Common myeloid progenitor, CD34-positive (primary cell): ENCODE measurements at regions not wholly inside any gene's neighbourhood (a gene's known extent, or its start where the extent isn't known, plus 50 kb on each side); places are given as distances from the start of the nearest gene placed in this dataset.

ENCODE experiments used
- CTCF ChIA-PET: fragments of 350-600 bp; sonication (Branson Sonifier 250); formaldehyde crosslinking; loops from one replicate; lab custom pipeline; 2021; ENCODE audit warnings: antibody characterized with exemption; lab: Charles Lee
- POLR2A ChIA-PET: fragments of 350-600 bp; sonication (Branson Sonifier 250); formaldehyde crosslinking; loops from one replicate; lab custom pipeline; 2021; ENCODE audit warnings: antibody characterized with exemption; lab: Charles Lee
- DNase-seq, 3 donors: peaks; one replicate each; pipeline versions ENCODE4 v3.0.0 to v3.0.0-alpha.2; 2013
- H3K27ac ChIP-seq, 2 experiments: 1 replicate in 1 of 2; 2 replicates in 1 of 2; pipeline ENCODE4 v1.7.0; 2013; ENCODE audit warnings: inconsistent platforms in 2 of 2, low read length in 2 of 2, mild to moderate bottlenecking in 2 of 2, low read depth in 1 of 2, moderate library complexity in 1 of 2; ENCODE audit not compliant: severe bottlenecking in 2 of 2, insufficient read depth in 1 of 2, poor library complexity in 1 of 2
- H3K27me3 ChIP-seq, 5 experiments: replicated peaks in 2 of 5; 1 replicate in 3 of 5; 2 replicates in 2 of 5; pipeline versions ENCODE4 v1.6.1 to v1.7.0; 2013; ENCODE audit warnings: low read length in 4 of 5, mild to moderate bottlenecking in 2 of 5, moderate library complexity in 2 of 5, inconsistent platforms in 1 of 5; ENCODE audit not compliant: insufficient read depth in 5 of 5, control insufficient read depth in 4 of 5
- H3K36me3 ChIP-seq, 4 experiments: 1 replicate in 2 of 4; 2 replicates in 2 of 4; pipeline versions ENCODE4 v1.6.1 to v1.7.0; 2013; ENCODE audit warnings: low read length in 3 of 4, control low read depth in 1 of 4, mild to moderate bottlenecking in 1 of 4; ENCODE audit not compliant: control insufficient read depth in 4 of 4, insufficient read depth in 4 of 4
- H3K4me1 ChIP-seq, 4 experiments: 1 replicate in 3 of 4; 2 replicates in 1 of 4; pipeline versions ENCODE4 v1.6.1 to v1.7.1; 2013; ENCODE audit warnings: low read length in 3 of 4, mild to moderate bottlenecking in 3 of 4, control low read depth in 1 of 4, inconsistent platforms in 1 of 4, moderate library complexity in 1 of 4; ENCODE audit not compliant: control insufficient read depth in 4 of 4, insufficient read depth in 4 of 4; ENCODE audit errors: control extremely low read depth in 1 of 4
- H3K4me3 ChIP-seq, 7 experiments: 1 replicate in 4 of 7; 2 replicates in 3 of 7; pipeline versions ENCODE4 v1.5.1 to v1.7.0; 2013; ENCODE audit warnings: mild to moderate bottlenecking in 7 of 7, low read length in 6 of 7, moderate library complexity in 6 of 7, inconsistent platforms in 2 of 7, low read depth in 2 of 7, control low read depth in 1 of 7; ENCODE audit not compliant: insufficient read depth in 4 of 7, control insufficient read depth in 1 of 7; ENCODE audit errors: extremely low read depth in 1 of 7
- H3K9me3 ChIP-seq, 5 experiments: 1 replicate in 4 of 5; 2 replicates in 1 of 5; pipeline versions ENCODE4 v1.6.1 to v1.7.1; 2013; ENCODE audit warnings: low read length in 4 of 5, mild to moderate bottlenecking in 2 of 5, inconsistent platforms in 1 of 5, low read depth in 1 of 5, moderate library complexity in 1 of 5; ENCODE audit not compliant: control insufficient read depth in 4 of 5, insufficient read depth in 2 of 5; ENCODE audit errors: control extremely low read depth in 1 of 5
- WGBS: methylation state at CpG from one replicate; pipeline ENCODE4 v1.1.5; 2013; ENCODE audit not compliant: insufficient coverage; 5-methylcytosine and 5-hydroxymethylcytosine counted together

GRCh38 chr13:111422348-111422747 lies 101.9 kb downstream of the TEX29 start:
- no peak for DNase-seq
- CTCF ChIA-PET, result no interaction called here

DNA sequence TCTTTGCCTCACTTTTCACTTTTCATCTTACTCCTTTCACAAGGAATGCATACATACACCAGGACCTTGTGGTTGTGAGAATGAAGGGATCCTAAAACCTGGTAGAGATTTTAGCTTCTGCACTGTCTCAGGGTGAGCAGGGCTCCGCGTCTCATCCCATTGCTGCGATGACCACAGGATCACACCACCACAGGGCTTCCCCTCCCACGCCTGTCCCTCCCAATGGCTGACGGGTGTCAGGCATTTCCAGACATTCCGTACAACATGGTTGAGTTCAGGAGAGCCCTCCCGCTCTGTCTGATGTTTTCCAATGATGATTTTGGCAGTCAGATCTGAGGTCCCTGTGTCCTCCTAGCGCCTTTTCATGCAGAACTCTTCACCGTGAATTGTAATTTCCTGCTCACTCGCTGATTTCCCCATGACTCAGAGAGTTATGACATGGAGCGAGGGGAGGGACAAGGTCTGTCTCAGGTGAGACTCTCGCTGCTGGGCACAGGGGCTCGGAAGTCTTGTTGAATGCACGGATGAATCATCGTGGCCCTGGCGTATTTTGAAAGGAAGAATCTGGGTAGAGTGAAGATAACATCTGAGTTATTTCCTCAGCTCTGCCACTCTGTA lies 102.8 kb downstream of the TEX29 start:
- Histone ChIP-seq H3K4me3 (no peak overlapping the region), H3K27ac (no peak overlapping the region), H3K9me3 (no peaks in the 10 kb centered on the region), H3K36me3 (no peaks in the 10 kb centered on the region), H3K27me3 (peaks cover 0 to 23% (median 13%) of the 10 kb centered on the region in 5 experiments), H3K4me1 (no peaks in the 10 kb centered on the region)
- peak in 1 of 3 donors; percentile 2 for DNase-seq
- WGBS, result 73% methylated on average over 14 of the region's 16 CpGs
- CTCF ChIA-PET, result no interaction called here
- POLR2A ChIA-PET, result no interaction called here

More at GRCh38 chr13:111422348-111422747, 101.9 kb downstream of the TEX29 start:
- POLR2A ChIA-PET, result no interaction called here
- Histone ChIP-seq H3K4me3 (no peak overlapping the region), H3K9me3 (no peaks in the 10 kb centered on the region), H3K4me1 (no peaks in the 10 kb centered on the region), H3K36me3 (no peaks in the 10 kb centered on the region), H3K27me3 (peaks cover 0 to 25% (median 14%) of the 10 kb centered on the region in 5 experiments), H3K27ac (no peak overlapping the region)
- 85% methylated on average over 9 of the region's 13 CpGs for WGBS

DNA sequence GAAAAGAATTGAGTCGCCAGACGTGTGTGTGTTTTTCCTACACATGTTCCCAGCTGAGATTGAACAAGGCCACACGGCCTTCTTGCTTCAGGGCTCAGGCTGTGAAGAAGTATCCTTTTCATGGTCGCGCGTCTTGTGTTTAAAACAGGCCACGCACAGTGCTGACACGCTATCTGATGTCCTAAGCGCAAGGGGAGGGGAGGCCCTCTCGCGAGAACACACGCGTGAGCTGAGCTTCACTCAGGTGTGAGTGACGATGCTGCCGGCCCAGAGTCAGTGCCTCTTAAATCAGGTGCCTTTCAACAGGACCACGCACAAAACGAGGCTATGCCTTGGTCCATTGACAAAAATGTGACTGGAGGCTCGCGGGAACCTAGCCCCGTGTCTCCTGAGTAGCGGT lies 103.7 kb downstream of the TEX29 start:
- H3K4me1 ChIP-seq, result no peaks in the 10 kb centered on the region
- ChIA-PET POLR2A (no interaction called here), CTCF (no interaction called here)
- WGBS, result 85% methylated on average over 19 of the region's 21 CpGs
- H3K36me3 ChIP-seq, result no peaks in the 10 kb centered on the region
- no peaks in the 10 kb centered on the region for H3K9me3 ChIP-seq
- H3K4me3 ChIP-seq, result no peak overlapping the region
- H3K27ac ChIP-seq, result no peak overlapping the region
- DNase-seq, result no peak
- H3K27me3 ChIP-seq, result peaks cover 0 to 22% (median 9%) of the 10 kb centered on the region in 5 experiments

GRCh38 chr13:111425326-111425725 lies 104.9 kb downstream of the TEX29 start:
- 93% methylated on average over 8 of the region's 8 CpGs for WGBS
- ChIA-PET POLR2A (no interaction called here), CTCF (no interaction called here)
- Histone ChIP-seq H3K36me3 (no peaks in the 10 kb centered on the region), H3K9me3 (no peaks in the 10 kb centered on the region), H3K4me3 (no peak overlapping the region), H3K27me3 (peaks cover 0 to 29% (median 9%) of the 10 kb centered on the region in 5 experiments), H3K4me1 (no peaks in the 10 kb centered on the region), H3K27ac (no peak overlapping the region)
- DNase-seq, result no peak

DNA sequence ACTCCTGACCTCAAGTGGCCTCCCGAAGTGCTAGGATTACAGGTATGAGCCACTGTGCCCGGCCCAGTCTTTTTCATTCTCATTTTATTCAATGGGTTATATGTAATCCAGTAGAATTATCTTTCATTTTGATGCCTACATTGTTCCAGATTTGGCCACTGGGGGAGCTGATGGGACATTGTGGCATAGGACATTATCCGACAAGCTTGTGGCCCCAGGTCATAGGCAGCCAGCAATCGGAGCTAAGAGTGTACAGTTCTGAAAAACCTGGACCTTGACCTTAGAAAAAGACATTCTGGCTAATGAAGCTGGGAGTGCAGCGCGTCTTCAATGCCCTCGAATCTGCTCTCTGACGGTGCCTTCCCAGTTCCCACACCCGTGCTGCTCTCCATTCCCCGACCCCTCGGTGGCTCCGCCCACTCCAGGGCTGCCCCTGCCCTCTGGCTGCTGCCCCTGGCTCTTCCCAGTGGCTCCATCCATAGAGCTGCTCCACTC lies 108.7 kb downstream of the TEX29 start:
- peak overlapping the region in 2 of 7 experiments; percentile 6 to 17 for H3K4me3 ChIP-seq
- POLR2A ChIA-PET, result no interaction called here
- H3K36me3 ChIP-seq, result no peaks in the 10 kb centered on the region
- WGBS, result 20% methylated on average over 10 of the region's 12 CpGs
- no peak overlapping the region for H3K27ac ChIP-seq
- no peaks in the 10 kb centered on the region for H3K9me3 ChIP-seq
- DNase-seq, result peak; percentile 40 to 72 (median 64)
- H3K27me3 ChIP-seq, result peaks cover 0 to 33% (median 5%) of the 10 kb centered on the region in 5 experiments
- CTCF ChIA-PET, result interaction anchor here (0.6 to 1.4 kb wide), 4 partner anchors 14 to 1001 kb away, joined by 3 to 4 read pairs (median 3); no protein-coding TSS in a partner anchor
- H3K4me1 ChIP-seq, result no peaks in the 10 kb centered on the region

DNA sequence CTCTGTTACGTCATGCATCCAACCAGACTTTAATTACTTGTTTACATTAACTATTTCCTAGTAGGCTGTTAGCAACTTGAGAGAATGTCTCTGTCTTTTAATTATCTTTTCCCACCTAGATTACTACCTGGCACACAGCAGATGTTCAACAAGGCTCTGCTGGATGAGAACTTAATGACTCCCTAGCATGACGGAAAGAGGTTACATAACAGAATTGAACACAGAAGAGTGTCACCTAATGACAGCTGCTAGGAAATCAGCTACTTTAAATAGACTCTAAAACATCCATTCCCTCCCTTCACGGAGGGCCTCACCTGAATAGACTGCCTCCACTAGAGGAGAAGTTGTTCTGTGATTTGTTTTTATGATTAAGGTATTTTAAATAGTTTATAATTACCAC lies 110.8 kb downstream of the TEX29 start:
- POLR2A ChIA-PET, result no interaction called here
- no peak for DNase-seq
- no CpG with 5 or more reads among the region's 3 CpGs for WGBS
- Histone ChIP-seq H3K36me3 (no peaks in the 10 kb centered on the region), H3K9me3 (no peaks in the 10 kb centered on the region), H3K27ac (no peak overlapping the region), H3K4me1 (no peaks in the 10 kb centered on the region), H3K4me3 (no peak overlapping the region), H3K27me3 (peaks cover 0 to 27% (median 5%) of the 10 kb centered on the region in 5 experiments)
- CTCF ChIA-PET, result interaction anchor here (1.2 kb wide), 1 partner anchor 50 kb away, joined by 3 read pairs; no protein-coding TSS in a partner anchor

DNA sequence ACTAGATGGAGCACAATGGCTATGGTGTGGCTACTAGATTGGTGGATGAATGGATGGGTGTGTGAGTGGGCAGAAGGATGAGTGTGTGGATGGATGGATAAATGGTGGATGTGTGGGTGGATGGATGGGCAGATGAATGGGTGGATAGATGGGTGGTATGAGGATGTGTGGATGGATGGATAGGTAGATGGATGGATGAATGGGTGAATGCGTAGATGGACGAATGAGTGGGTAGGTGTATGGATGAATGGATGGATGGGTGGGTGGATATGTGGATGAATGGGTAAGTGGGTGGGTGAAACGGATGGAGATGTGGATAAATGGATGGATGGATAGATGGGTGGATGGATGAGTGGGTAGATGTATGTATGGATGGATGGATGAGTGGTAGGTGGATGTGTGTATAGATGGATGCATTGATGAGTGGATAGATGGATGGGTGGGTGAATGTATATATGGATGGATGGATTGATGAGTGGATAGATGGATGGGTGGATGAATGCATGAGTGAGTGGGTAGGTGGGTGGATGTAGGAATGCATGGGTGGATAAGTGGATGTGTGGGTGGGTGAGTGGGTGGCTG lies 114.2 kb downstream of the TEX29 start:
- Histone ChIP-seq H3K27ac (no peak overlapping the region), H3K36me3 (no peaks in the 10 kb centered on the region), H3K4me1 (no peaks in the 10 kb centered on the region), H3K27me3 (peaks cover 0 to 15% (median 2%) of the 10 kb centered on the region in 5 experiments), H3K4me3 (no peak overlapping the region), H3K9me3 (no peaks in the 10 kb centered on the region)
- 61% methylated on average over 3 of the region's 3 CpGs for WGBS
- DNase-seq, result no peak
- POLR2A ChIA-PET, result no interaction called here
- CTCF ChIA-PET, result no interaction called here
